GM12878 (cell line): ENCODE measurements at regions not wholly inside any gene's neighbourhood (a gene's known extent, or its start where the extent isn't known, plus 50 kb on each side); places are given as distances from the start of the nearest gene placed in this dataset.

Experiments
- CHD1 ChIP-seq: IDR thresholded peaks from 2 replicates; pipeline ENCODE4 v1.6.1; 2012; ENCODE audit warnings: low read depth, low read length, improper control_type of control experiment
- CTCF ChIP-seq, 3 experiments: IDR thresholded peaks in 2 of 3; conservative IDR thresholded peaks in 1 of 3; 2 replicates each; pipeline ENCODE4 v1.5.1; 2011; ENCODE audit warnings: low read depth in 3 of 3, low read length in 3 of 3, mild to moderate bottlenecking in 3 of 3, control low read depth in 2 of 3, moderate library complexity in 2 of 3, inconsistent platforms in 1 of 3, mixed read lengths in 1 of 3; ENCODE audit not compliant: control insufficient read depth in 2 of 3, insufficient read depth in 1 of 3; ENCODE audit errors: extremely low read depth in 1 of 3
- E4F1 ChIP-seq: fragments of 450-650 bp; IDR thresholded peaks from 2 replicates; pipeline ENCODE4 v1.6.1; 2018; ENCODE audit warnings: borderline replicate concordance, mild to moderate bottlenecking; ENCODE audit not compliant: partially characterized antibody
- EZH2 ChIP-seq: IDR thresholded peaks from 2 replicates; pipeline ENCODE4 v1.6.1; 2012; ENCODE audit warnings: low read depth, mild to moderate bottlenecking, control low read depth, inconsistent platforms, low read length, borderline replicate concordance; ENCODE audit not compliant: control insufficient read depth
- NFIC ChIP-seq: IDR thresholded peaks from 2 replicates; pipeline ENCODE4 v1.6.1; 2012; ENCODE audit warnings: low read depth, mild to moderate bottlenecking, inconsistent platforms, low read length, moderate library complexity
- POLR2A ChIP-seq: IDR thresholded peaks from 2 replicates; pipeline ENCODE4 v1.6.1; 2011; ENCODE audit warnings: low read depth, mild to moderate bottlenecking, low read length
- RAD21 ChIP-seq: IDR thresholded peaks from 2 replicates; pipeline ENCODE4 v1.6.1; 2011; ENCODE audit warnings: mild to moderate bottlenecking, low read depth, low read length, moderate library complexity; ENCODE audit not compliant: insufficient read depth
- RFX5 ChIP-seq: IDR thresholded peaks from 2 replicates; pipeline ENCODE4 v1.6.1; 2011; ENCODE audit warnings: low read depth, low read length, improper control_type of control experiment
- SMC3 ChIP-seq: IDR thresholded peaks from 2 replicates; pipeline ENCODE4 v1.6.1; 2011; ENCODE audit warnings: low read length, improper control_type of control experiment, borderline replicate concordance
- STAT1 ChIP-seq: fragments of 450-650 bp; conservative IDR thresholded peaks from 2 replicates; pipeline ENCODE4 v1.6.1; 2014; ENCODE audit warnings: antibody characterized with exemption, mild to moderate bottlenecking
- ZZZ3 ChIP-seq: IDR thresholded peaks from 2 replicates; pipeline ENCODE4 v1.6.1; 2011; ENCODE audit warnings: low read depth; ENCODE audit not compliant: control insufficient read depth, insufficient read length

GRCh38 chr17:77842528-77843147, 115.9 kb upstream of the TNRC6C start:
- TF ChIP-seq NFIC (no peak), SMC3 (no peak), RAD21 (no peak), ZZZ3 (no peak), E4F1 (no peak), POLR2A (no peak), STAT1 (no peak), RFX5 (no peak), EZH2 (no peak), CTCF (IDR thresholded peaks at IDR 0.05 in 2 of 3, conservative IDR thresholded peaks at IDR 0.05 in 1 of 3; ENCODE audit: control insufficient read depth in 2 of 3, extremely low read depth in 1 of 3, insufficient read depth in 1 of 3, low read depth in 3 of 3, low read length in 3 of 3) (no peak), CHD1 (no peak)
